ENCODE measurements at regions not wholly inside any gene's neighbourhood (a gene's known extent, or its start where the extent isn't known, plus 50 kb on each side); places are given as distances from the start of the nearest gene placed in this dataset.
"Not testable (repeated sequence)": the region's sequence is repeated elsewhere in the genome, so short reads cannot be mapped to it uniquely, and the experiment has no call there.

DNA sequence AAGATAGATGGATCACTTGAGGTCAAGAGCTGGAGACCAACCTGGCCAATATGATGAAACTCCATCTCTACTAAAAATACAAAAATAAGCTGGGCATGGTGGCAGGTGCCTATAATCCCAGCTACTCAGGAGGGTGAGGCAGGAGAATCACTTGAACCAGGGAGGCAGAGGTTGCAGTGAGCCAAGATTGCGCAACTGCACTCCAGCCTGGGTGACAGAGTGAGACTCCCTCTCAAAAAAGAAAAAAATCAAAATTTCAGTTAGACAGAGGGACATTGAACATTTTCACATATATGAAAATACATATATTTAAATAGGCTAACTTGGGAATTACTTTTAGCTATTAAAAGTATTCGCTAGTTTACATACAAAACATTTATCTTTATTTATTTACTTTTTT lies 293.6 kb upstream of the KCNH7 start:
- not testable (repeated sequence) for TF ChIP-seq POLR2A (IDR thresholded peaks at IDR 0.05)
- TF ChIP-seq, protein P1, sequence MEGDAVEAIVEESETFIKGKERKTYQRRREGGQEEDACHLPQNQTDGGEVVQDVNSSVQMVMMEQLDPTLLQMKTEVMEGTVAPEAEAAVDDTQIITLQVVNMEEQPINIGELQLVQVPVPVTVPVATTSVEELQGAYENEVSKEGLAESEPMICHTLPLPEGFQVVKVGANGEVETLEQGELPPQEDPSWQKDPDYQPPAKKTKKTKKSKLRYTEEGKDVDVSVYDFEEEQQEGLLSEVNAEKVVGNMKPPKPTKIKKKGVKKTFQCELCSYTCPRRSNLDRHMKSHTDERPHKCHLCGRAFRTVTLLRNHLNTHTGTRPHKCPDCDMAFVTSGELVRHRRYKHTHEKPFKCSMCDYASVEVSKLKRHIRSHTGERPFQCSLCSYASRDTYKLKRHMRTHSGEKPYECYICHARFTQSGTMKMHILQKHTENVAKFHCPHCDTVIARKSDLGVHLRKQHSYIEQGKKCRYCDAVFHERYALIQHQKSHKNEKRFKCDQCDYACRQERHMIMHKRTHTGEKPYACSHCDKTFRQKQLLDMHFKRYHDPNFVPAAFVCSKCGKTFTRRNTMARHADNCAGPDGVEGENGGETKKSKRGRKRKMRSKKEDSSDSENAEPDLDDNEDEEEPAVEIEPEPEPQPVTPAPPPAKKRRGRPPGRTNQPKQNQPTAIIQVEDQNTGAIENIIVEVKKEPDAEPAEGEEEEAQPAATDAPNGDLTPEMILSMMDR (IDR thresholded peaks at IDR 0.05), result not testable (repeated sequence)

Measured in esophagus squamous epithelium (tissue), 4 donors.